Stimulated activated CD4-positive, alpha-beta T cell treated with anti-CD3 and anti-CD28 coated beads, Interleukin-4, amount 100 ng/mL, for 48 hours (primary cell): ENCODE measurements at regions not wholly inside any gene's neighbourhood (a gene's known extent, or its start where the extent isn't known, plus 50 kb on each side); places are given as distances from the start of the nearest gene placed in this dataset.

Experiments used
- DNase-seq, 2 donors: peaks; one replicate each; pipeline ENCODE4 v3.0.0-alpha.2; 2020; ENCODE audit warnings: low read depth in 2 of 2

GRCh38 chr20:62527781-62528180 is 52.0 kb upstream of the GATA5 start:
- no peak for DNase-seq

GRCh38 chr20:62528983-62529891 is 53.4 kb upstream of the GATA5 start:
- DNase-seq, result no peak

- DNase-seq, result no peak
Observed at GRCh38 chr20:62529896-62530642, 54.3 kb upstream of the GATA5 start.

GRCh38 chr20:62530643-62531032 is 54.8 kb upstream of the GATA5 start:
- no peak for DNase-seq

- no peak for DNase-seq
Observed at GRCh38 chr20:62531046-62531838, 55.4 kb upstream of the GATA5 start.

GRCh38 chr20:62532921-62533320 is 57.1 kb upstream of the GATA5 start:
- DNase-seq, result no peak

- DNase-seq, result no peak
Observed at GRCh38 chr20:62533591-62534495, 58.0 kb upstream of the GATA5 start.

GRCh38 chr20:62534526-62535221 is 58.9 kb upstream of the GATA5 start:
- DNase-seq, result no peak

GRCh38 chr20:62535282-62535811 is 59.6 kb upstream of the GATA5 start:
- DNase-seq, result no peak

- DNase-seq, result no peak
Observed at GRCh38 chr20:62535964-62536363, 60.2 kb upstream of the GATA5 start.

- DNase-seq, result no peak
Observed at GRCh38 chr20:62536871-62537401, 61.1 kb upstream of the GATA5 start.

GRCh38 chr20:62537649-62538292 is 62.0 kb upstream of the GATA5 start:
- no peak for DNase-seq

- no peak for DNase-seq
Observed at GRCh38 chr20:62539198-62540045, 63.6 kb upstream of the GATA5 start.

- DNase-seq, result no peak
Observed at GRCh38 chr20:62540504-62540903, 64.7 kb upstream of the GATA5 start.

- no peak for DNase-seq
Observed at GRCh38 chr20:62542862-62543261, 67.1 kb upstream of the GATA5 start.

- DNase-seq, result no peak
Observed at GRCh38 chr20:62543470-62544302, 67.9 kb upstream of the GATA5 start.

GRCh38 chr20:62544505-62545055 is 68.8 kb upstream of the GATA5 start:
- no peak for DNase-seq
